ENCODE measurements at regions not wholly inside any gene's neighbourhood (a gene's known extent, or its start where the extent isn't known, plus 50 kb on each side); places are given as distances from the start of the nearest gene placed in this dataset.

DNA sequence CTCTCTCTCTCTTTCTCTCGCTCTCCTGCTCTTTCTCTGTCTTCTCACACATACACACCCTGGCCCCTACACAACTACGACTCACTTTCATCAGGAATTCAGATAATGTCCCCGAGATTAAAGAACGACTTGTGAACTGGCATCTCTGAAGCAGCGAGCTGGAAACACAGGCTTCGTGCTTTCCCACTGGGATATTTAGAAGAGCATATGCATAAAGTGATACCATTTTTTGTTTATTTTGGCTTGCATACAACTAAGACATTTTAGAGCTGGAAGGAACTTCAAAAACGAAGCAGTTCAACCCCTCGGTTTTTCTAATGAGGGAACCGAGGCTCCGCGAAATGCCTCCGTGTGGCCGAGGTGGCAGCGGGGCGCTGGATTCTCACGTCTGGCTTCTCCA lies 88.6 kb downstream of the ZBTB18 start:
- Histone ChIP-seq H2AFZ (ENCODE audit: low read length) (no peak overlapping the region), H3K9me2 (ENCODE audit: low read depth, low read length) (no peaks in the 10 kb centered on the region), H4K20me1 (ENCODE audit: insufficient read depth, low read length) (no peaks in the 10 kb centered on the region), H3K9ac (ENCODE audit: low read length) (no peak overlapping the region), H3K4me2 (ENCODE audit: low read length) (no peak overlapping the region), H3K4me3 (ENCODE audit: low read depth, low read length, poor library complexity, severe bottlenecking) (no peak overlapping the region), H3K27ac (ENCODE audit: low read depth, low read length, poor library complexity, severe bottlenecking) (no peak overlapping the region), H3F3A (ENCODE audit: insufficient read depth, low read length) (no peaks in the 10 kb centered on the region), H3K9me3 (ENCODE audit: low read length) (no peaks in the 10 kb centered on the region), H3K4me1 (ENCODE audit: insufficient read depth, low read length, severe bottlenecking) (no peaks in the 10 kb centered on the region), H3K27me3 (ENCODE audit: insufficient read depth, low read length) (no peaks in the 10 kb centered on the region), H3K79me2 (ENCODE audit: insufficient read depth, low read length) (no peaks in the 10 kb centered on the region), H3K36me3 (ENCODE audit: insufficient read depth, low read length) (no peaks in the 10 kb centered on the region)
- no peak for TF ChIP-seq EZH2 (IDR thresholded peaks at IDR 0.05; ENCODE audit: borderline replicate concordance, low read length)
- TF ChIP-seq, protein P1, sequence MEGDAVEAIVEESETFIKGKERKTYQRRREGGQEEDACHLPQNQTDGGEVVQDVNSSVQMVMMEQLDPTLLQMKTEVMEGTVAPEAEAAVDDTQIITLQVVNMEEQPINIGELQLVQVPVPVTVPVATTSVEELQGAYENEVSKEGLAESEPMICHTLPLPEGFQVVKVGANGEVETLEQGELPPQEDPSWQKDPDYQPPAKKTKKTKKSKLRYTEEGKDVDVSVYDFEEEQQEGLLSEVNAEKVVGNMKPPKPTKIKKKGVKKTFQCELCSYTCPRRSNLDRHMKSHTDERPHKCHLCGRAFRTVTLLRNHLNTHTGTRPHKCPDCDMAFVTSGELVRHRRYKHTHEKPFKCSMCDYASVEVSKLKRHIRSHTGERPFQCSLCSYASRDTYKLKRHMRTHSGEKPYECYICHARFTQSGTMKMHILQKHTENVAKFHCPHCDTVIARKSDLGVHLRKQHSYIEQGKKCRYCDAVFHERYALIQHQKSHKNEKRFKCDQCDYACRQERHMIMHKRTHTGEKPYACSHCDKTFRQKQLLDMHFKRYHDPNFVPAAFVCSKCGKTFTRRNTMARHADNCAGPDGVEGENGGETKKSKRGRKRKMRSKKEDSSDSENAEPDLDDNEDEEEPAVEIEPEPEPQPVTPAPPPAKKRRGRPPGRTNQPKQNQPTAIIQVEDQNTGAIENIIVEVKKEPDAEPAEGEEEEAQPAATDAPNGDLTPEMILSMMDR (IDR thresholded peaks at IDR 0.05; ENCODE audit: low read length): no peak

DNA sequence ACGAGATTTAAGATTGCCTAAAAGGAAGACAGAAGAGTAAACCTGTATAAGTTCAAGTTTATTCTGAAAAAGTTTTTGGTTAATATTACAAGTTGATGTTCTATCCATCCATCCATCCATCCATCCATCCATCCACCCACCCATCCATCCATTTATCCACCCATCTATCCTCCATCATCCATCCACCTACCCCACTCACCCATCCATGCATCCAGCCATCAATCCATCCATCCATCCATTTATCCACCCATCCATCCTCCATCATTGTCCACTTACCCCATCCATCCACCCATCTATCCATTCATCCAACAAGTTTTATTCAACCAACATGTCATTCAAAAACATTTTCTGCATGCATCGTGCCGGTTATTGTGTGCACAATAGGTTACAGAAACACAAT lies 89.3 kb downstream of the ZBTB18 start:
- H2AFZ ChIP-seq (ENCODE audit: low read length): no peak overlapping the region
- no peak overlapping the region for H3K4me3 ChIP-seq (ENCODE audit: low read depth, low read length, poor library complexity, severe bottlenecking)
- H3K4me1 ChIP-seq (ENCODE audit: insufficient read depth, low read length, severe bottlenecking): no peaks in the 10 kb centered on the region
- no peaks in the 10 kb centered on the region for H3K9me3 ChIP-seq (ENCODE audit: low read length)
- TF ChIP-seq, protein P1 (IDR thresholded peaks at IDR 0.05; ENCODE audit: low read length): no peak
- TF ChIP-seq EZH2 (IDR thresholded peaks at IDR 0.05; ENCODE audit: borderline replicate concordance, low read length): no peak
- H3K36me3 ChIP-seq (ENCODE audit: insufficient read depth, low read length): no peaks in the 10 kb centered on the region
- H4K20me1 ChIP-seq (ENCODE audit: insufficient read depth, low read length): no peaks in the 10 kb centered on the region
- H3K9me2 ChIP-seq (ENCODE audit: low read depth, low read length): no peaks in the 10 kb centered on the region
- no peak overlapping the region for H3K9ac ChIP-seq (ENCODE audit: low read length)
- no peaks in the 10 kb centered on the region for H3F3A ChIP-seq (ENCODE audit: insufficient read depth, low read length)
- H3K27me3 ChIP-seq (ENCODE audit: insufficient read depth, low read length): no peaks in the 10 kb centered on the region
- H3K4me2 ChIP-seq (ENCODE audit: low read length): no peak overlapping the region
- H3K79me2 ChIP-seq (ENCODE audit: insufficient read depth, low read length): no peaks in the 10 kb centered on the region
- H3K27ac ChIP-seq (ENCODE audit: low read depth, low read length, poor library complexity, severe bottlenecking): no peak overlapping the region

DNA sequence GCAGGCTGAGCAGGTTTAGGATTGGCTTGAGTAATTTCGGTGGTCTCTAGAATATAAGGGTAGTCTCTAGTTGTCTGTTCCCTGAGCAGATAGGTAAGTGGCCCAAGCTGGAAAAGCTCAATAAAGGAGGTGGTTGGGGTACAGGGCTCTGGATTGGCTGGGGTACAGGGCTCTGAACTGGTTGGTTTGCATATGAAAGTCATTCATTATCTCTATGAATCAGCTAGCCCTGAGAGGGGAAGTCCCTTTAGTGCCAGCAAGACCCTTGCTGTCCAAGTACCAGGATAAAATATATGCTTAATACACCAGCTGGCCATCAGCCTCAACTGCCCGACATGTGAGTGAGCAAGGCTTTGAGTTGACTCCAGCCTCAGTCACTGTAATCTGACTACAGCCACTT lies 93.0 kb downstream of the ZBTB18 start:
- Histone ChIP-seq H3K27ac (ENCODE audit: low read depth, low read length, poor library complexity, severe bottlenecking) (no peak overlapping the region), H2AFZ (ENCODE audit: low read length) (no peak overlapping the region), H3K4me3 (ENCODE audit: low read depth, low read length, poor library complexity, severe bottlenecking) (no peak overlapping the region), H3K4me2 (ENCODE audit: low read length) (no peak overlapping the region), H4K20me1 (ENCODE audit: insufficient read depth, low read length) (no peaks in the 10 kb centered on the region), H3K9ac (ENCODE audit: low read length) (no peak overlapping the region), H3K27me3 (ENCODE audit: insufficient read depth, low read length) (no peaks in the 10 kb centered on the region), H3K9me3 (ENCODE audit: low read length) (no peaks in the 10 kb centered on the region), H3K4me1 (ENCODE audit: insufficient read depth, low read length, severe bottlenecking) (no peaks in the 10 kb centered on the region), H3K36me3 (ENCODE audit: insufficient read depth, low read length) (no peaks in the 10 kb centered on the region), H3K9me2 (ENCODE audit: low read depth, low read length) (no peaks in the 10 kb centered on the region), H3F3A (ENCODE audit: insufficient read depth, low read length) (no peaks in the 10 kb centered on the region), H3K79me2 (ENCODE audit: insufficient read depth, low read length) (no peaks in the 10 kb centered on the region)
- no peak for TF ChIP-seq EZH2 (IDR thresholded peaks at IDR 0.05; ENCODE audit: borderline replicate concordance, low read length)
- TF ChIP-seq, protein P1 (IDR thresholded peaks at IDR 0.05; ENCODE audit: low read length): no peak
